ENCODE measurements at regions not wholly inside any gene's neighbourhood (a gene's known extent, or its start where the extent isn't known, plus 50 kb on each side); places are given as distances from the start of the nearest gene placed in this dataset.
A peak's percentile ranks its signal among the peaks of the same experiment; 100 is the strongest.

DNA sequence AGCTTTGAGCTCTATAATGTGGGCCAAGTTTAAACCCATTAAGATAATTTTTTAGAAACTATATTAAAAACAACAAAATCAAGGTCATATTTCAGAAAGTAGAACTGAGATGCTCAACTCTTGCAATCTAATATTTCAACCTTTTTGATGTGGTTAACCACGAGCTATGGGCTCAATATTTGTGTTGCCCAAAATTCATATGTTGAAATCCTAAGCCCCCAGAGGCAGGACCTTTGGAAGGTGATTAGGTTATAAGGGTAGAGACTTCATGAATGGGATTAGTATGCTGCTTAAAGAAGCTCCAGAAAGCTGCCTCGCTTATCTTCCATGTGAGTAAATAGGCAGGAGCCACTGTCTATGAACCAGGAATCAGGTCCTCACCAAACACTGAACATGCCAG lies 284.4 kb downstream of the CRPPA start:
- ChIA-PET POLR2A (no interaction called here), CTCF (interaction anchor here (1.3 kb wide), 1 partner anchor 429 kb away, joined by 3 read pairs; no protein-coding TSS in a partner anchor)
- TF ChIP-seq, protein P1, sequence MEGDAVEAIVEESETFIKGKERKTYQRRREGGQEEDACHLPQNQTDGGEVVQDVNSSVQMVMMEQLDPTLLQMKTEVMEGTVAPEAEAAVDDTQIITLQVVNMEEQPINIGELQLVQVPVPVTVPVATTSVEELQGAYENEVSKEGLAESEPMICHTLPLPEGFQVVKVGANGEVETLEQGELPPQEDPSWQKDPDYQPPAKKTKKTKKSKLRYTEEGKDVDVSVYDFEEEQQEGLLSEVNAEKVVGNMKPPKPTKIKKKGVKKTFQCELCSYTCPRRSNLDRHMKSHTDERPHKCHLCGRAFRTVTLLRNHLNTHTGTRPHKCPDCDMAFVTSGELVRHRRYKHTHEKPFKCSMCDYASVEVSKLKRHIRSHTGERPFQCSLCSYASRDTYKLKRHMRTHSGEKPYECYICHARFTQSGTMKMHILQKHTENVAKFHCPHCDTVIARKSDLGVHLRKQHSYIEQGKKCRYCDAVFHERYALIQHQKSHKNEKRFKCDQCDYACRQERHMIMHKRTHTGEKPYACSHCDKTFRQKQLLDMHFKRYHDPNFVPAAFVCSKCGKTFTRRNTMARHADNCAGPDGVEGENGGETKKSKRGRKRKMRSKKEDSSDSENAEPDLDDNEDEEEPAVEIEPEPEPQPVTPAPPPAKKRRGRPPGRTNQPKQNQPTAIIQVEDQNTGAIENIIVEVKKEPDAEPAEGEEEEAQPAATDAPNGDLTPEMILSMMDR (IDR thresholded peaks at IDR 0.05; ENCODE audit: insufficient read depth, low read length, missing control alignments): no peak
- no peak overlapping the region for H3K4me3 ChIP-seq (ENCODE audit: low read depth, low read length)
- DNase-seq (ENCODE audit: low read depth, low spot score): no peak

DNA sequence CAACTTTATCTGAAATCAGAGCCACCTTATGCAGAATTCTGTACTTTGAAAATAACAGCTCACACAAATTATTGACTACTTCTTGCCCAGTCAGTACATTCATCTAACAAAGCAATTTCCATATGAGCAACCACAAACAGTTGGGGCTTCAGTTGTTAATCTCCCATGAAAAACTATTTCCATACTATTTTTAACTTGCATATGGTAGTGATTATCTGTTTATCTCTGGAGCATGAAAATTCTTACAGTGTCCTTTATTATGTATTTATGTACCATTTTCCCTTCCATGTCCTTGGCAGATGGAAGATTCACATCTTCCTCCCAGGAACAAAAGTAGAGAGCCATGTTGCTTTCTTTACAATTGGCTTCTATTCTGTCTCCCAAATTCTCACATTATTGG lies 285.7 kb downstream of the CRPPA start:
- TF ChIP-seq, protein P1 (IDR thresholded peaks at IDR 0.05; ENCODE audit: insufficient read depth, low read length, missing control alignments): no peak
- DNase-seq (ENCODE audit: low read depth, low spot score): no peak
- POLR2A ChIA-PET: no interaction called here
- CTCF ChIA-PET: no interaction called here
- H3K4me3 ChIP-seq (ENCODE audit: low read depth, low read length): no peak overlapping the region

DNA sequence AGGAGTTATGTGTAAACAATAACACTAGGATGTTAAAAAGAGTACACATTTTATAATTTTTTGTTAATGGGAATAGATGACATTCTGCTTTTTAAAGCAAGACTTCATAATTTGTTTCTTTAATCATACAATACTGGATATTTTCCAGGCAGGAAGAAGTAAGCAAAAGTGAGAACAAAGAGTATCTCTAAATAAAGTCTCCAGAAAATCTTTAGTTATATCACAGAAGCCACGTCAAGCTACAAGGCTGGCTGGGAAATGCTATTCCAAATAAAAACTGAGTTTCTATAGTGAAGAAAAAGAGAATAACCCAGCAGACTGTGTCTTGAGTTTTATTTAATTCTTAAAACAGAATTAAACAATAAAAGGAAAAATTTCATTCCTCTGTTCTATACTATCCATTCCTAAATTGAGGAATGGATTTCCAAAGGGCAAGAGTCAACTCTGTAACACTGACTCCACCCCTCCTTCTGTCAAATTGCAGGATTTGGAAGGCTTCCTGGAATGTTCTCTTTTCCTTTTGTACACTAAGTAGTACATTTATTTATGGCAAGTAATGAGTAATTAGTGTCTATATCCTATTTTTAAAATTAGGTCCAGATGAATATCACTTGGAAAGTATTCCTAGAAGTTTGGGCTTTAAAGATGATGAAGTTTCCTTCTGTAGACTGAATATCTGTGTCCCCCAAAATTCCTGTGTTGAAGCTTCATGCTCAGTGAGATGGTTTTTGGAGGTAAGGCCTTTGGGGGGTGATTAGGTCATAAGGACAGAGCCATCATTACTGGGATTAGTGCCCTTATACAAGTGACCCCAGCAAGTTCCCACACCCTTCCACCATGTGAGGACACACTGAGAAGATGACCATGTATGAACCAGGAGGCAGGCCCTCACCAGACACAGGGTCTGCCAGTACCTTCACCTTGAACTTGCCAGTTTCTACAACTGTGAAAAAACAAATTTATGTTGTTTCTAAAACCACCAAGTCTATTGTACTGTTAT lies 290.9 kb downstream of the CRPPA start:
- ChIA-PET CTCF (interaction anchor here (1.5 kb wide), 1 partner anchor 434 kb away, joined by 5 read pairs; no protein-coding TSS in a partner anchor), POLR2A (interaction anchor here (1.0 to 1.3 kb wide), 2 partner anchors 8 to 290 kb away, joined by 4 to 6 read pairs; no protein-coding TSS in a partner anchor)
- H3K4me3 ChIP-seq (ENCODE audit: low read depth, low read length): no peak overlapping the region
- DNase-seq (ENCODE audit: low read depth, low spot score): no peak
- TF ChIP-seq, protein P1 (IDR thresholded peaks at IDR 0.05; ENCODE audit: insufficient read depth, low read length, missing control alignments): no peak

DNA sequence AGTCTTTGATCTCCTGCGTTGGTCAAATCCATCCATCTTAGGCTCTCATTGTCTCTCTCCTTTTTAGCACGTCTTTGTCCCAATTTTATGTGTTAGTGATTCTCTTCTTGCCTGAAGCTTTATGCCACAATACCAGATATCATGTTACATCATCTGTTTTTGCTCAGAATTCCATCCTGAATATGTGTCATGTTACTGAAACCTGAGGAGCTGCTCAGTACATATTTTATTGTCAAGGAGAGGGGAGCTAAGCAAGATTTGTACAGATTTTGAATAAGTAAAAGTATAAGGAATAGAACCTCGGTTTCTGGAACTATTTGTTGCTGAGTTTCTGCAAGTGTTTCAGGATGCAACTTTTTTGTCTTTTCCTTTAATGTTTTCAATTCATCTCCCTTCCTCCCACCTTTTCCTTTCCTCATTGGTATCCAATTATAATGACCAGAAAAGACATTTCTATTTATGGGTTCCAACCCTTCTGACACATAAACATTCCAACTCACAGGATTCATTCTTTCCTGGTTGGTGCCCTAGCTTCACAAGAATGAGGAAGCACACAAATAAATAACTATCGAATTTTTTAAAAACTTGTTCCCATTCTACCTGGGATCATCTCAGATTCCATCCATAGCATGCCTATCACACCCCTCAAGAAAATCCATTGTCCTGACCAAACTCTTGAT lies 291.8 kb downstream of the CRPPA start:
- no peak overlapping the region for H3K4me3 ChIP-seq (ENCODE audit: low read depth, low read length)
- TF ChIP-seq, protein P1 (IDR thresholded peaks at IDR 0.05; ENCODE audit: insufficient read depth, low read length, missing control alignments): no peak
- peak; percentile 62 for DNase-seq (ENCODE audit: low read depth, low spot score)
- POLR2A ChIA-PET: interaction anchor here (1.0 to 1.3 kb wide), 2 partner anchors 9 to 291 kb away, joined by 4 to 6 read pairs; no protein-coding TSS in a partner anchor
- CTCF ChIA-PET: interaction anchor here (1.5 kb wide), 1 partner anchor 435 kb away, joined by 5 read pairs; no protein-coding TSS in a partner anchor

DNA sequence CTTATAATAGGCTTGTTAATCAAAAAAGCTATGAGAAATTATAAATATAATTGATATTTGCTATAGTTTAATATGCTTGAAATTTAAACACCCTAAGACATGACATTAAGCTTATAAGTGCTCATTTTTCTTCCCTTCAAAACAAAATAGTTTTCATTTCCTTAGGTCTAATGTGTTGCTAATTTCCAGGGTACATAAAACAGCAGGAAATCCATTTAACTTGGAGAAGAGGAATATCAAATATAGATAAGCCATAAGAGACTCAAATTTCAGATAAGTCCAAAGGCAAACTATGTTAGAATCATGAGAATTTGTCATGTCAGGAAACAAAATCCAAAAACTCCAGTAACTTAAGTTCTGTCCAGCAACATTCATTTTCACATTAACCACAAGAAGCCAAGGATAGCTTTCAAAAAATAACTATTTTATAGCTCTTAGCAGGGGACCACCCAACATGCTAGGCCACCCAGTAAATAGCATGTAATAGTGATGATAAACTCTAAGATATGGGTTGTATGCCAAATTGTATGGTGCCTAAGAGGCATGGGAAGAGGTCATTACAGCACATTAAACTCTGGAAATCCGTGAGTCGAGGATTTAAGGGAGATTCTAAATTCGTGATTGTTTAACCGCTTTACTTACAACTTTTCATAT lies 298.1 kb downstream of the CRPPA start:
- no peak overlapping the region for H3K4me3 ChIP-seq (ENCODE audit: low read depth, low read length)
- POLR2A ChIA-PET: no interaction called here
- DNase-seq (ENCODE audit: low read depth, low spot score): no peak
- TF ChIP-seq, protein P1 (IDR thresholded peaks at IDR 0.05; ENCODE audit: insufficient read depth, low read length, missing control alignments): no peak
- CTCF ChIA-PET: interaction anchor here (0.8 to 4.2 kb wide), 5 partner anchors 9 to 441 kb away, joined by 3 to 13 read pairs (median 3); no protein-coding TSS in a partner anchor
